ENCODE measurements at regions not wholly inside any gene's neighbourhood (a gene's known extent, or its start where the extent isn't known, plus 50 kb on each side); places are given as distances from the start of the nearest gene placed in this dataset.

- Histone ChIP-seq H3K4me3 (no peak overlapping the region), H3K27me3 (no peaks in the 10 kb centered on the region), H3K27ac (no peak overlapping the region), H3K36me3 (no peaks in the 10 kb centered on the region), H3K9me3 (no peaks in the 10 kb centered on the region), H3K4me1 (ENCODE audit: insufficient read depth) (no peaks in the 10 kb centered on the region)
- no peak for DNase-seq
- intact Hi-C loops (cut with DNase I) = no loop called here
- TF ChIP-seq POLR2A (IDR thresholded peaks at IDR 0.05) = no peak
- no peak for TF ChIP-seq EP300 (IDR thresholded peaks at IDR 0.05)
- no peak for TF ChIP-seq CTCF (IDR thresholded peaks at IDR 0.05)
These were observed 171.5 kb upstream of the SIX2 start for GRCh38 chr2:45180779-45181178.

GRCh38 chr2:45180033-45180746, 170.9 kb upstream of the SIX2 start:
- Histone ChIP-seq H3K27ac (no peak overlapping the region), H3K4me1 (ENCODE audit: insufficient read depth) (no peaks in the 10 kb centered on the region), H3K4me3 (no peak overlapping the region), H3K27me3 (no peaks in the 10 kb centered on the region), H3K36me3 (no peaks in the 10 kb centered on the region), H3K9me3 (no peaks in the 10 kb centered on the region)
- 66 to 77% (median 73%) methylated on average over 6 of the region's 6 CpGs for WGBS, 3 donors
- no peak for DNase-seq
- intact Hi-C loops (cut with DNase I) = no loop called here
- no peak for TF ChIP-seq CTCF (IDR thresholded peaks at IDR 0.05)

- intact Hi-C loops (cut with DNase I) = no loop called here
- no peak for DNase-seq
- Histone ChIP-seq H3K4me3 (no peak overlapping the region), H3K27me3 (no peaks in the 10 kb centered on the region), H3K27ac (no peak overlapping the region), H3K36me3 (no peaks in the 10 kb centered on the region), H3K9me3 (no peaks in the 10 kb centered on the region), H3K4me1 (ENCODE audit: insufficient read depth) (no peaks in the 10 kb centered on the region)
- TF ChIP-seq EP300 (IDR thresholded peaks at IDR 0.05) (no peak), POLR2A (IDR thresholded peaks at IDR 0.05) (no peak), CTCF (IDR thresholded peaks at IDR 0.05) (no peak)
- 50 to 85% (median 80%) methylated on average over 2 of the region's 2 CpGs for WGBS, 3 donors
These were observed 169.6 kb upstream of the SIX2 start for GRCh38 chr2:45178854-45179253.

- H3K9me3 ChIP-seq = no peaks in the 10 kb centered on the region
- TF ChIP-seq POLR2A (IDR thresholded peaks at IDR 0.05) (no peak), EP300 (IDR thresholded peaks at IDR 0.05) (no peak), CTCF (IDR thresholded peaks at IDR 0.05) (no peak)
- H3K4me1 ChIP-seq (ENCODE audit: insufficient read depth) = no peaks in the 10 kb centered on the region
- H3K36me3 ChIP-seq = no peaks in the 10 kb centered on the region
- H3K4me3 ChIP-seq = no peak overlapping the region
- no peak overlapping the region for H3K27ac ChIP-seq
- no peaks in the 10 kb centered on the region for H3K27me3 ChIP-seq
- DNase-seq = no peak
- 18 to 35% (median 25%) methylated on average over 1 of the region's 1 CpG for WGBS, 3 donors
- intact Hi-C loops (cut with DNase I) = no loop called here
These were observed 169.1 kb upstream of the SIX2 start for GRCh38 chr2:45178359-45178758.

Data from ovary (tissue), 7 donors.